ENCODE measurements at regions not wholly inside any gene's neighbourhood (a gene's known extent, or its start where the extent isn't known, plus 50 kb on each side); places are given as distances from the start of the nearest gene placed in this dataset.

DNA sequence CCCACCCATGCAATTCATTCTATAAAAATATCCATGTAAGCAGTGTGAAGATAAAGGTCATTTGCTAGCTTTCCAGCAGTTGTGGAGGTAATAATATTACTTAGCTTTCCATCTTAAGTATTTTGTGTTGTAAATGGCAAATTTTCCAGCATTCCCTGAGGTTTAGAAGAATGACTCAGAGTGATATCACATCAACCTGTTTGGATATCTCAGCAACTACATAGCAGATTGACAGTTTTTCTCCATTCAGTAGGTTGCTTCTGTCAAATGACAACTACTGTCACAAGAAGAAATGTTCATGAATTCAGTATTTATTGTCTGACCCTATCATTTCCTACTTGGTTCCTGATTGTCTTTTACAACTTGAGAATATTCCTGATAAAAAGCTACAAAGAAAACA, 434.9 kb upstream of the GALNTL6 start:
- Histone ChIP-seq H3K9me3 (replicated peaks; ENCODE audit: control insufficient read depth, insufficient read depth, low read length) (peaks cover 2% of the 10 kb centered on the region), H3K36me3 (ENCODE audit: control insufficient read depth in 2 of 2, extremely low read depth in 1 of 2, insufficient read depth in 2 of 2, low read length in 2 of 2) (no peaks in the 10 kb centered on the region), H3K9ac (replicated peaks; ENCODE audit: extremely low read depth, insufficient read depth, low read length) (no peak overlapping the region), H3K4me3 (replicated peaks in 1 of 3; ENCODE audit: insufficient read depth in 1 of 3, low read depth in 1 of 3, low read length in 3 of 3) (no peak overlapping the region), H3K4me1 (ENCODE audit: control insufficient read depth, extremely low read depth, insufficient read depth, low read length) (no peaks in the 10 kb centered on the region), H4K20me1 (replicated peaks; ENCODE audit: control insufficient read depth, extremely low read depth, insufficient read depth, low read length) (no peaks in the 10 kb centered on the region), H3K4me2 (ENCODE audit: insufficient read depth, low read length) (no peak overlapping the region), H3K27me3 (ENCODE audit: control insufficient read depth in 2 of 2, insufficient read depth in 2 of 2, low read length in 2 of 2) (no peaks in the 10 kb centered on the region), H3K79me2 (ENCODE audit: control insufficient read depth, insufficient read depth, low read length) (no peaks in the 10 kb centered on the region), H3K9me1 (replicated peaks; ENCODE audit: control insufficient read depth, extremely low read depth, insufficient read depth, low read length) (no peaks in the 10 kb centered on the region), H2AFZ (ENCODE audit: low read depth, low read length) (no peak overlapping the region), H3K27ac (ENCODE audit: insufficient read depth, low read depth, low read length) (no peak overlapping the region)
- dilution Hi-C loops (cut with MboI; ENCODE audit: extremely low pct_ligation_motif_present, low sequenced_read_pairs) (no loop called here), intact Hi-C loops (cut with micrococcal nuclease) (no loop called here)
- TF ChIP-seq, protein P1, sequence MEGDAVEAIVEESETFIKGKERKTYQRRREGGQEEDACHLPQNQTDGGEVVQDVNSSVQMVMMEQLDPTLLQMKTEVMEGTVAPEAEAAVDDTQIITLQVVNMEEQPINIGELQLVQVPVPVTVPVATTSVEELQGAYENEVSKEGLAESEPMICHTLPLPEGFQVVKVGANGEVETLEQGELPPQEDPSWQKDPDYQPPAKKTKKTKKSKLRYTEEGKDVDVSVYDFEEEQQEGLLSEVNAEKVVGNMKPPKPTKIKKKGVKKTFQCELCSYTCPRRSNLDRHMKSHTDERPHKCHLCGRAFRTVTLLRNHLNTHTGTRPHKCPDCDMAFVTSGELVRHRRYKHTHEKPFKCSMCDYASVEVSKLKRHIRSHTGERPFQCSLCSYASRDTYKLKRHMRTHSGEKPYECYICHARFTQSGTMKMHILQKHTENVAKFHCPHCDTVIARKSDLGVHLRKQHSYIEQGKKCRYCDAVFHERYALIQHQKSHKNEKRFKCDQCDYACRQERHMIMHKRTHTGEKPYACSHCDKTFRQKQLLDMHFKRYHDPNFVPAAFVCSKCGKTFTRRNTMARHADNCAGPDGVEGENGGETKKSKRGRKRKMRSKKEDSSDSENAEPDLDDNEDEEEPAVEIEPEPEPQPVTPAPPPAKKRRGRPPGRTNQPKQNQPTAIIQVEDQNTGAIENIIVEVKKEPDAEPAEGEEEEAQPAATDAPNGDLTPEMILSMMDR (IDR thresholded peaks at IDR 0.05; ENCODE audit: extremely low read depth in 1 of 2, insufficient read depth in 1 of 2, low read depth in 1 of 2, low read length in 2 of 2) = no peak
- TF ChIP-seq FOS (IDR thresholded peaks at IDR 0.05; ENCODE audit: borderline replicate concordance, insufficient read depth, low read length) (no peak), POLR2AphosphoS5 (IDR thresholded peaks at IDR 0.05; ENCODE audit: insufficient read depth, low read depth, low read length) (no peak), MYC (IDR thresholded peaks at IDR 0.05; ENCODE audit: low read depth, low read length) (no peak), JUN (IDR thresholded peaks at IDR 0.05; ENCODE audit: borderline replicate concordance, insufficient read depth, insufficient read length, low read depth) (no peak), EZH2 (IDR thresholded peaks at IDR 0.05; ENCODE audit: borderline replicate concordance, low read depth, low read length, severe bottlenecking) (no peak), GATA2 (IDR thresholded peaks at IDR 0.05; ENCODE audit: insufficient read depth, insufficient read length, low read depth, low read length) (no peak), POLR2A (IDR thresholded peaks at IDR 0.05; ENCODE audit: low read depth, low read length) (no peak)
- TF ChIP-seq, protein P2, sequence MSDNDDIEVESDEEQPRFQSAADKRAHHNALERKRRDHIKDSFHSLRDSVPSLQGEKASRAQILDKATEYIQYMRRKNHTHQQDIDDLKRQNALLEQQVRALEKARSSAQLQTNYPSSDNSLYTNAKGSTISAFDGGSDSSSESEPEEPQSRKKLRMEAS (IDR thresholded peaks at IDR 0.05; ENCODE audit: insufficient read depth, insufficient read length) = no peak
- CTCF ChIA-PET = no interaction called here
- POLR2A ChIA-PET = no interaction called here
- no peak for FAIRE-seq
- BruUV-seq (replicated peaks) = no TSS peak
- DNase-seq (ENCODE audit: low read depth, low spot score) = no peak
